ENCODE measurements at regions not wholly inside any gene's neighbourhood (a gene's known extent, or its start where the extent isn't known, plus 50 kb on each side); places are given as distances from the start of the nearest gene placed in this dataset.

GRCh38 chr7:84582747-84583146 lies 388.2 kb upstream of the SEMA3A start:
- H3K36me3 ChIP-seq (ENCODE audit: control insufficient read depth in 1 of 2, insufficient read depth in 2 of 2, low read length in 2 of 2), result no peaks in the 10 kb centered on the region
- H3K4me3 ChIP-seq (replicated peaks in 1 of 2; ENCODE audit: low read depth in 1 of 2, low read length in 2 of 2), result no peak overlapping the region
- H3K4me2 ChIP-seq (ENCODE audit: low read length), result no peak overlapping the region
- RAD21 ChIA-PET (ENCODE audit: low non-redundant PET in 1 of 2, low total read pairs in 2 of 2, uncharacterized antibody in 2 of 2, unreplicated experiment in 2 of 2), result no interaction called here
- BruUV-seq (replicated peaks), result no TSS peak
- no peaks in the 10 kb centered on the region for H4K20me1 ChIP-seq (ENCODE audit: insufficient read depth)
- no peak for TF ChIP-seq ZFX (IDR thresholded peaks at IDR 0.05)
- TF ChIP-seq POLR2A (IDR thresholded peaks at IDR 0.05; ENCODE audit: borderline replicate concordance, extremely low read depth, insufficient read depth, insufficient read length), result no peak
- TF ChIP-seq ELF1 (IDR thresholded peaks at IDR 0.05; ENCODE audit: borderline replicate concordance, low read depth), result no peak
- no peak for TF ChIP-seq ATF3 (IDR thresholded peaks at IDR 0.05)
- TF ChIP-seq JUND (IDR thresholded peaks at IDR 0.05), result no peak
- TF ChIP-seq MAX (IDR thresholded peaks at IDR 0.05), result no peak
- DNase-seq (ENCODE audit: low read depth, low spot score) (no peak), ATAC-seq (no peak)
- no peak overlapping the region for H3K27ac ChIP-seq (ENCODE audit: low read depth, low read length)
- no peaks in the 10 kb centered on the region for H3K4me1 ChIP-seq (ENCODE audit: control insufficient read depth in 1 of 2, insufficient read depth in 2 of 2, low read length in 2 of 2)
- CTCF ChIA-PET, result no interaction called here
- no peak overlapping the region for H3K9ac ChIP-seq (ENCODE audit: low read length)
- no peaks in the 10 kb centered on the region for H3K27me3 ChIP-seq (ENCODE audit: insufficient read depth, low read length)
- H2AFZ ChIP-seq (ENCODE audit: low read depth, low read length, poor library complexity, severe bottlenecking), result no peak overlapping the region
- no peaks in the 10 kb centered on the region for H3K9me3 ChIP-seq (ENCODE audit: control insufficient read depth in 1 of 2, insufficient read depth in 1 of 2, low read depth in 1 of 2, low read length in 2 of 2)
- no peaks in the 10 kb centered on the region for H3K9me2 ChIP-seq (ENCODE audit: insufficient read depth)
- no peaks in the 10 kb centered on the region for H3K79me2 ChIP-seq (ENCODE audit: insufficient read depth, low read length)
- POLR2A ChIA-PET, result no interaction called here
- intact Hi-C loops (cut with micrococcal nuclease), result no loop called here

GRCh38 chr7:84578825-84579224 lies 384.2 kb upstream of the SEMA3A start:
- Histone ChIP-seq H3K79me2 (ENCODE audit: insufficient read depth, low read length) (no peaks in the 10 kb centered on the region), H4K20me1 (ENCODE audit: insufficient read depth) (no peaks in the 10 kb centered on the region), H3K4me1 (ENCODE audit: control insufficient read depth in 1 of 2, insufficient read depth in 2 of 2, low read length in 2 of 2) (no peaks in the 10 kb centered on the region), H3K9me3 (ENCODE audit: control insufficient read depth in 1 of 2, insufficient read depth in 1 of 2, low read depth in 1 of 2, low read length in 2 of 2) (no peaks in the 10 kb centered on the region), H3K27ac (ENCODE audit: low read depth, low read length) (no peak overlapping the region), H3K27me3 (ENCODE audit: insufficient read depth, low read length) (no peaks in the 10 kb centered on the region), H3K4me3 (replicated peaks in 1 of 2; ENCODE audit: low read depth in 1 of 2, low read length in 2 of 2) (no peak overlapping the region), H3K9me2 (ENCODE audit: insufficient read depth) (no peaks in the 10 kb centered on the region), H3K36me3 (ENCODE audit: control insufficient read depth in 1 of 2, insufficient read depth in 2 of 2, low read length in 2 of 2) (no peaks in the 10 kb centered on the region), H3K9ac (ENCODE audit: low read length) (no peak overlapping the region), H2AFZ (ENCODE audit: low read depth, low read length, poor library complexity, severe bottlenecking) (no peak overlapping the region), H3K4me2 (ENCODE audit: low read length) (no peak overlapping the region)
- RAD21 ChIA-PET (ENCODE audit: low non-redundant PET in 1 of 2, low total read pairs in 2 of 2, uncharacterized antibody in 2 of 2, unreplicated experiment in 2 of 2), result no interaction called here
- no peak for TF ChIP-seq EZH2 (IDR thresholded peaks at IDR 0.05)
- TF ChIP-seq CEBPB (IDR thresholded peaks at IDR 0.05; ENCODE audit: low read depth), result no peak
- TF ChIP-seq EGR1 (IDR thresholded peaks at IDR 0.05; ENCODE audit: low read depth), result no peak
- no peak for TF ChIP-seq SIN3A (IDR thresholded peaks at IDR 0.05; ENCODE audit: low read depth)
- TF ChIP-seq ZFX (IDR thresholded peaks at IDR 0.05), result no peak
- no peak for TF ChIP-seq YY1 (IDR thresholded peaks at IDR 0.05; ENCODE audit: extremely low read depth, insufficient replicate concordance, low read depth, low read length)
- no peak for TF ChIP-seq EZH2phosphoT487 (IDR thresholded peaks at IDR 0.05; ENCODE audit: borderline replicate concordance)
- no peak for TF ChIP-seq REST (IDR thresholded peaks at IDR 0.05; ENCODE audit: low read depth)
- TF ChIP-seq ATF3 (IDR thresholded peaks at IDR 0.05), result no peak
- no peak for TF ChIP-seq ZNF274 (IDR thresholded peaks at IDR 0.05; ENCODE audit: low read depth, low read length)
- no peak for TF ChIP-seq ELF1 (IDR thresholded peaks at IDR 0.05; ENCODE audit: borderline replicate concordance, low read depth)
- TF ChIP-seq ZBTB33 (IDR thresholded peaks at IDR 0.05; ENCODE audit: extremely low read depth, insufficient replicate concordance, low read length), result no peak
- ATAC-seq, result no peak
- intact Hi-C loops (cut with micrococcal nuclease), result no loop called here
- DNase-seq (ENCODE audit: low read depth, low spot score), result no peak
- CTCF ChIA-PET, result no interaction called here
- POLR2A ChIA-PET, result no interaction called here
- no TSS peak for BruUV-seq (replicated peaks)

Data from HCT116 (cell line).